H1 (cell line): ENCODE measurements at regions not wholly inside any gene's neighbourhood (a gene's known extent, or its start where the extent isn't known, plus 50 kb on each side); places are given as distances from the start of the nearest gene placed in this dataset.

Experiments
- CTCF ChIA-PET: fragments of 300-600 bp; sonication (Branson Sonifier 250); formaldehyde crosslinking; loops from one replicate; lab custom pipeline; 2021; ENCODE audit not compliant: partially characterized antibody; lab: Charles Lee
- POLR2A ChIA-PET: fragments of 300-600 bp; sonication (Branson Sonifier 250); formaldehyde crosslinking; loops from one replicate; lab custom pipeline; 2021; ENCODE audit warnings: inconsistent platforms; ENCODE audit not compliant: partially characterized antibody; lab: Charles Lee
- DNase-seq, 2 experiments: peaks; one replicate each; pipeline versions ENCODE4 v3.0.0 to v3.0.0-alpha.2; 2010 to 2022; ENCODE audit warnings: low spot score in 2 of 2, low read depth in 1 of 2, mixed read lengths in 1 of 2
- FAIRE-seq: peaks from 2 replicates; lab custom pipeline; 2011; peaks lifted over from hg19 to GRCh38; lab: Jason Lieb, UNC
- H2AFZ ChIP-seq: 2 replicates; pipeline ENCODE4 v1.8.1; 2012; ENCODE audit warnings: low read length, inconsistent platforms
- H2AK5ac ChIP-seq: 2 replicates; pipeline ENCODE4 v1.6.1; 2013; ENCODE audit warnings: low read depth, low read length
- H2BK120ac ChIP-seq: replicated peaks from 2 replicates; pipeline ENCODE3; 2013; ENCODE audit warnings: low read depth, low read length, inconsistent platforms
- H2BK12ac ChIP-seq: 2 replicates; pipeline ENCODE4 v1.6.1; 2013; ENCODE audit warnings: low read depth, low read length
- H2BK15ac ChIP-seq: 2 replicates; pipeline ENCODE4 v1.6.1; 2013; ENCODE audit warnings: low read length
- H2BK20ac ChIP-seq: 2 replicates; pipeline ENCODE4 v1.6.1; 2013; ENCODE audit warnings: low read length
- H2BK5ac ChIP-seq: 2 replicates; pipeline ENCODE4 v1.6.1; 2013; ENCODE audit warnings: low read depth, low read length
- H3K14ac ChIP-seq: 2 replicates; pipeline ENCODE4 v1.6.1; 2013; ENCODE audit warnings: inconsistent platforms; ENCODE audit not compliant: insufficient read length
- H3K18ac ChIP-seq: 2 replicates; pipeline ENCODE4 v1.6.1; 2013; ENCODE audit warnings: low read length; ENCODE audit errors: extremely low read depth
- H3K23ac ChIP-seq: 2 replicates; pipeline ENCODE4 v1.6.1; 2013; ENCODE audit warnings: inconsistent platforms; ENCODE audit not compliant: insufficient read length
- H3K23me2 ChIP-seq: 2 replicates; pipeline ENCODE4 v1.6.1; 2013; ENCODE audit warnings: low read depth, low read length
- H3K27ac ChIP-seq: 2 replicates; pipeline ENCODE4 v1.6.1; 2011; ENCODE audit warnings: low read depth, low read length, inconsistent platforms
- H3K27me3 ChIP-seq, 4 experiments: replicated peaks in 1 of 4; 1 replicate in 1 of 4; 2 replicates in 3 of 4; pipeline versions ENCODE4 v1.6.1 to v1.8.1; 2011 to 2013; ENCODE audit warnings: low read length in 3 of 4, mild to moderate bottlenecking in 3 of 4, inconsistent platforms in 2 of 4, mixed read lengths in 2 of 4, moderate library complexity in 1 of 4; ENCODE audit not compliant: control insufficient read depth in 3 of 4, insufficient read depth in 3 of 4; ENCODE audit errors: extremely low read depth in 1 of 4
- H3K36me3 ChIP-seq, 4 experiments: 2 replicates each; pipeline versions ENCODE4 v1.6.1 to v1.8.1; 2011 to 2013; ENCODE audit warnings: mild to moderate bottlenecking in 4 of 4, low read length in 3 of 4, moderate library complexity in 2 of 4, control low read depth in 1 of 4, inconsistent platforms in 1 of 4; ENCODE audit not compliant: insufficient read depth in 4 of 4, control insufficient read depth in 2 of 4
- H3K4ac ChIP-seq: replicated peaks from 2 replicates; pipeline ENCODE3; 2013; ENCODE audit warnings: low read length, low read depth, mixed read lengths, inconsistent platforms; ENCODE audit not compliant: insufficient read length
- H3K4me1 ChIP-seq, 4 experiments: replicated peaks in 1 of 4; 1 replicate in 1 of 4; 2 replicates in 3 of 4; pipeline versions ENCODE4 v1.6.1 to v1.8.1; 2011 to 2013; ENCODE audit warnings: low read length in 3 of 4, inconsistent platforms in 2 of 4, mixed read lengths in 1 of 4; ENCODE audit not compliant: insufficient read depth in 4 of 4, control insufficient read depth in 3 of 4
- H3K4me2 ChIP-seq, 2 experiments: 2 replicates each; pipeline versions ENCODE4 v1.6.1 to v1.8.1; 2011 to 2013; ENCODE audit warnings: low read depth in 2 of 2, low read length in 2 of 2, control low read depth in 1 of 2, inconsistent platforms in 1 of 2, mild to moderate bottlenecking in 1 of 2; ENCODE audit not compliant: insufficient read depth in 1 of 2
- H3K4me3 ChIP-seq, 4 experiments: fragments of 200-600, 300-600 bp in 1 of 4; sonication (generic), shearing (Covaris generic), sonication (Bioruptor Twin) in 1 of 4; 2 replicates each; pipeline versions ENCODE4 v1.5.1 to v1.8.1; 2011 to 2016; ENCODE audit warnings: low read length in 4 of 4, low read depth in 3 of 4, control low read depth in 2 of 4, inconsistent platforms in 2 of 4, mild to moderate bottlenecking in 2 of 4, mixed read lengths in 1 of 4, moderate library complexity in 1 of 4; ENCODE audit not compliant: insufficient read depth in 2 of 4; ENCODE audit errors: extremely low read depth in 1 of 4
- H3K56ac ChIP-seq: replicated peaks from 2 replicates; pipeline ENCODE3; 2013; ENCODE audit warnings: low read depth, mild to moderate bottlenecking, mixed read lengths, low read length, inconsistent platforms; ENCODE audit not compliant: insufficient read length
- H3K79me1 ChIP-seq: 2 replicates; pipeline ENCODE4 v1.6.1; 2013; ENCODE audit warnings: low read depth, low read length, control low read depth
- H3K79me2 ChIP-seq, 2 experiments: 2 replicates each; pipeline versions ENCODE4 v1.6.1 to v1.8.1; 2012 to 2013; ENCODE audit warnings: low read length in 2 of 2, mild to moderate bottlenecking in 2 of 2, inconsistent platforms in 1 of 2; ENCODE audit not compliant: insufficient read depth in 2 of 2, control insufficient read depth in 1 of 2
- H3K9ac ChIP-seq, 4 experiments: replicated peaks in 1 of 4; 1 replicate in 1 of 4; 2 replicates in 3 of 4; pipeline versions ENCODE4 v1.6.1 to v1.8.1; 2011 to 2013; ENCODE audit warnings: low read depth in 3 of 4, low read length in 3 of 4, control low read depth in 2 of 4, mild to moderate bottlenecking in 2 of 4, moderate library complexity in 2 of 4, inconsistent platforms in 1 of 4; ENCODE audit errors: extremely low read depth in 1 of 4
- H3K9me3 ChIP-seq, 2 experiments: 2 replicates each; pipeline versions ENCODE4 v1.6.1 to v1.8.1; 2012 to 2013; ENCODE audit warnings: mild to moderate bottlenecking in 2 of 2, moderate library complexity in 2 of 2, control low read depth in 1 of 2, inconsistent platforms in 1 of 2, low read depth in 1 of 2, low read length in 1 of 2, mixed read lengths in 1 of 2; ENCODE audit not compliant: insufficient read depth in 2 of 2
- H4K20me1 ChIP-seq, 2 experiments: replicated peaks in 1 of 2; 2 replicates each; pipeline versions ENCODE3 to v1.8.1; 2011 to 2013; ENCODE audit warnings: inconsistent platforms in 2 of 2, low read length in 2 of 2, mild to moderate bottlenecking in 1 of 2; ENCODE audit not compliant: insufficient read depth in 2 of 2, control insufficient read depth in 1 of 2
- H4K5ac ChIP-seq: 2 replicates; pipeline ENCODE4 v1.6.1; 2013; ENCODE audit warnings: low read length, low read depth, mixed read lengths, inconsistent platforms; ENCODE audit not compliant: insufficient read length
- H4K8ac ChIP-seq: 2 replicates; pipeline ENCODE4 v1.8.0; 2013; ENCODE audit warnings: mild to moderate bottlenecking, moderate library complexity, low read length, inconsistent platforms; ENCODE audit not compliant: insufficient read depth; ENCODE audit errors: extremely low read depth
- H4K91ac ChIP-seq: replicated peaks from 2 replicates; pipeline ENCODE3; 2013; ENCODE audit warnings: low read length, mixed read lengths, inconsistent platforms; ENCODE audit not compliant: insufficient read length
- ATF2 ChIP-seq: IDR thresholded peaks from 2 replicates; pipeline ENCODE4 v1.6.1; 2012; ENCODE audit warnings: low read length, inconsistent platforms
- CHD1 ChIP-seq: IDR thresholded peaks from 2 replicates; pipeline ENCODE4 v1.6.1; 2012; ENCODE audit warnings: low read depth, low read length, improper control_type of control experiment
- CTCF ChIP-seq, 3 experiments: IDR thresholded peaks; 1 replicate in 2 of 3; 2 replicates in 1 of 3; pipeline versions ENCODE4 v1.5.1 to v1.6.1; 2011; ENCODE audit warnings: low read length in 3 of 3, mild to moderate bottlenecking in 3 of 3, inconsistent platforms in 2 of 3, low read depth in 1 of 3, moderate library complexity in 1 of 3; ENCODE audit not compliant: insufficient read depth in 1 of 3; ENCODE audit errors: control extremely low read depth in 1 of 3
- E2F6 ChIP-seq: IDR thresholded peaks from 2 replicates; pipeline ENCODE4 v1.6.1; 2012; ENCODE audit warnings: inconsistent platforms
- GABPA ChIP-seq: IDR thresholded peaks from 2 replicates; pipeline ENCODE4 v1.6.1; 2011; ENCODE audit warnings: mild to moderate bottlenecking, low read length, moderate library complexity, borderline replicate concordance; ENCODE audit not compliant: insufficient read depth
- MAFK ChIP-seq: IDR thresholded peaks from 2 replicates; pipeline ENCODE4 v1.6.1; 2012; ENCODE audit warnings: low read depth, mild to moderate bottlenecking, improper control_type of control experiment, low read length
- USF2 ChIP-seq: IDR thresholded peaks from 2 replicates; pipeline ENCODE4 v1.6.1; 2011; ENCODE audit warnings: low read length, improper control_type of control experiment
- ZNF274 ChIP-seq: IDR thresholded peaks from 2 replicates; pipeline ENCODE4 v1.7.0; 2012; ENCODE audit warnings: low read length, borderline replicate concordance; ENCODE audit errors: extremely low read depth
- WGBS, 2 experiments: shearing (Covaris generic) in 1 of 2; methylation state at CpG; one replicate each; pipeline versions ENCODE4 v1.1.6 to v1.1.7; 2013 to 2015; ENCODE audit warnings: low lambda C conversion rate in 2 of 2, mixed read lengths in 2 of 2, inconsistent platforms in 1 of 2, low coverage in 1 of 2, missing lambda C conversion rate in 1 of 2; ENCODE audit not compliant: insufficient replicate concordance in 2 of 2, insufficient coverage in 1 of 2, insufficient read length in 1 of 2; ENCODE audit errors: extremely low coverage in 1 of 2, missing lambda C conversion rate in 1 of 2; 5-methylcytosine and 5-hydroxymethylcytosine counted together

GRCh38 chr16:9594946-9595345 lies 503.5 kb downstream of the HAPSTR1 start:
- Histone ChIP-seq H3K36me3 (no peaks in the 10 kb centered on the region), H3K4me1 (0 out of 7 replicates have a peak, but pooled peaks cover 0 to 3% (median 0%) of the 10 kb centered on the region in 4 experiments), H3K56ac (no peak overlapping the region), H3K79me1 (no peaks in the 10 kb centered on the region), H2AK5ac (no peak overlapping the region), H4K8ac (no peak overlapping the region), H3K27me3 (peaks cover 0 to 3% (median 0%) of the 10 kb centered on the region in 4 experiments; a peak in 1 of 7 replicates), H4K5ac (no peak overlapping the region), H4K91ac (no peak overlapping the region), H3K4me2 (no peak overlapping the region), H2BK12ac (no peak overlapping the region), H2BK120ac (no peak overlapping the region), H3K23ac (no peak overlapping the region), H3K79me2 (no peaks in the 10 kb centered on the region), H3K14ac (no peak overlapping the region), H3K27ac (no peak overlapping the region), H3K9ac (no peak overlapping the region), H3K4ac (no peak overlapping the region), H2BK5ac (no peak overlapping the region), H3K23me2 (no peaks in the 10 kb centered on the region), H3K4me3 (no peak overlapping the region), H4K20me1 (no peaks in the 10 kb centered on the region), H2BK20ac (no peak overlapping the region), H2BK15ac (no peak overlapping the region), H3K9me3 (no peaks in the 10 kb centered on the region), H3K18ac (no peak overlapping the region), H2AFZ (no peak overlapping the region)
- CTCF ChIA-PET = no interaction called here
- POLR2A ChIA-PET = no interaction called here
- 95% methylated on average over 2 of the region's 2 CpGs; no CpG with 5 or more reads in 1 of the 2 experiments for WGBS, 2 experiments
- no peak for FAIRE-seq
- no peak for DNase-seq
- TF ChIP-seq E2F6 (no peak), CTCF (IDR thresholded peaks at IDR 0.05; ENCODE audit: control extremely low read depth in 1 of 3, insufficient read depth in 1 of 3, low read depth in 1 of 3, low read length in 3 of 3) (no peak), ATF2 (no peak), MAFK (no peak), GABPA (no peak), ZNF274 (no peak), USF2 (no peak), CHD1 (no peak)
